ENCODE measurements at regions not wholly inside any gene's neighbourhood (a gene's known extent, or its start where the extent isn't known, plus 50 kb on each side); places are given as distances from the start of the nearest gene placed in this dataset.

GRCh38 chr5:56670916-56671315 is 144.4 kb upstream of the MAP3K1 start:
- Histone ChIP-seq H3K4me3 (replicated peaks; ENCODE audit: insufficient read depth, low read length) (no peak overlapping the region), H3K27me3 (ENCODE audit: insufficient read depth, poor library complexity, severe bottlenecking) (no peaks in the 10 kb centered on the region), H3K27ac (replicated peaks) (no peak overlapping the region)
- TF ChIP-seq POLR2AphosphoS5 (IDR thresholded peaks at IDR 0.05; ENCODE audit: low read depth) (no peak), CTCF (IDR thresholded peaks at IDR 0.05; ENCODE audit: insufficient read depth, low read length) (no peak), SPI1 (IDR thresholded peaks at IDR 0.05; ENCODE audit: borderline replicate concordance, low read depth) (no peak), REST (IDR thresholded peaks at IDR 0.05; ENCODE audit: insufficient replicate concordance, low read depth) (no peak), GABPA (IDR thresholded peaks at IDR 0.05; ENCODE audit: low read depth) (no peak)
- no peak for DNase-seq (ENCODE audit: low read depth in 1 of 2, low spot score in 1 of 2)

- H3K27me3 ChIP-seq (ENCODE audit: insufficient read depth, poor library complexity, severe bottlenecking), result no peaks in the 10 kb centered on the region
- peak; percentile 60 to 78 for DNase-seq (ENCODE audit: low read depth in 1 of 2, low spot score in 1 of 2)
- peak overlapping the region; percentile 26; the same call in 1 of the 2 replicates for H3K27ac ChIP-seq (replicated peaks)
- no peak overlapping the region for H3K4me3 ChIP-seq (replicated peaks; ENCODE audit: insufficient read depth, low read length)
- TF ChIP-seq SPI1 (IDR thresholded peaks at IDR 0.05; ENCODE audit: borderline replicate concordance, low read depth), result 0 out of 2 replicates have a peak, but pooled peaks have one; percentile 8
- no peak for TF ChIP-seq GABPA (IDR thresholded peaks at IDR 0.05; ENCODE audit: low read depth)
Observed at GRCh38 chr5:56669534-56670483, 145.5 kb upstream of the MAP3K1 start.

GRCh38 chr5:56668996-56669395 is 146.4 kb upstream of the MAP3K1 start:
- no peak overlapping the region for H3K27ac ChIP-seq (replicated peaks)
- DNase-seq (ENCODE audit: low read depth in 1 of 2, low spot score in 1 of 2), result no peak
- H3K27me3 ChIP-seq (ENCODE audit: insufficient read depth, poor library complexity, severe bottlenecking), result no peaks in the 10 kb centered on the region
- no peak overlapping the region for H3K4me3 ChIP-seq (replicated peaks; ENCODE audit: insufficient read depth, low read length)
- TF ChIP-seq SPI1 (IDR thresholded peaks at IDR 0.05; ENCODE audit: borderline replicate concordance, low read depth), result no peak
- TF ChIP-seq REST (IDR thresholded peaks at IDR 0.05; ENCODE audit: insufficient replicate concordance, low read depth), result no peak
- no peak for TF ChIP-seq POLR2AphosphoS5 (IDR thresholded peaks at IDR 0.05; ENCODE audit: low read depth)
- no peak for TF ChIP-seq CTCF (IDR thresholded peaks at IDR 0.05; ENCODE audit: insufficient read depth, low read length)
- TF ChIP-seq GABPA (IDR thresholded peaks at IDR 0.05; ENCODE audit: low read depth), result no peak

GRCh38 chr5:56667692-56668091 is 147.7 kb upstream of the MAP3K1 start:
- no peaks in the 10 kb centered on the region for H3K27me3 ChIP-seq (ENCODE audit: insufficient read depth, poor library complexity, severe bottlenecking)
- no peak overlapping the region for H3K4me3 ChIP-seq (replicated peaks; ENCODE audit: insufficient read depth, low read length)
- TF ChIP-seq REST (IDR thresholded peaks at IDR 0.05; ENCODE audit: insufficient replicate concordance, low read depth) (no peak), CTCF (IDR thresholded peaks at IDR 0.05; ENCODE audit: insufficient read depth, low read length) (no peak), POLR2AphosphoS5 (IDR thresholded peaks at IDR 0.05; ENCODE audit: low read depth) (no peak), GABPA (IDR thresholded peaks at IDR 0.05; ENCODE audit: low read depth) (no peak), SPI1 (IDR thresholded peaks at IDR 0.05; ENCODE audit: borderline replicate concordance, low read depth) (no peak)
- no peak for DNase-seq (ENCODE audit: low read depth in 1 of 2, low spot score in 1 of 2)
- H3K27ac ChIP-seq (replicated peaks), result no peak overlapping the region

All from HL-60 (cell line).